ENCODE measurements at regions not wholly inside any gene's neighbourhood (a gene's known extent, or its start where the extent isn't known, plus 50 kb on each side); places are given as distances from the start of the nearest gene placed in this dataset.

DNA sequence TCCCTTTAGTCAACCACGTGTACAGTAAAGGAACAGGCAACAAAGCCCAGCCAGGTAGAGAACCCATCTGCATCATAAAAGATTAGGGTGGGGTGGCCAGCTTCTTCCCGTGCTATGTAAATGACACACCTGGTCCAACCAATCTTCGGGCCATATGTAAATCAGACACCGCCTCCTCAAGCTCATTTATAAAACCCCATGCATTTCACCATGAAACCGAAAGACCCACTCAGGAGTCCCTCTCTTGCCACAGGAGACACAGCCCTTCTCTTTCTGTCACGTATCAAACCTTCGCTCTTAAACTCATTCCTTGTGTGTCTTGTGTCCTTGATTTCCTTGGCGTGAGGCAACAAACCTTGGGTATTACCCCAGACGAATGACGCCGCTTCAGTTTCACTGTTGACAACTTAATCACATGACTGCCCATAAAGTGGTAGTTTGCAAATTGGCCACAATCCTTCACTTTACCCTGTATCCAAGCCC, 59.8 kb upstream of the TBPL2 start:
- ATAC-seq (no peak), DNase-seq (no peak)
- Mint-ChIP-seq H3K36me3 (no peaks in the 10 kb centered on the region), H3K27ac (no peak overlapping the region), H3K4me3 (no peak overlapping the region), H3K27me3 (peaks cover 5 to 37% (median 18%) of the 10 kb centered on the region in 5 donors), H3K4me1 (no peaks in the 10 kb centered on the region), H3K9me3 (peaks cover 0 to 5% (median 0%) of the 10 kb centered on the region in 9 donors)
- POLR2A ChIA-PET = no interaction called here

DNA sequence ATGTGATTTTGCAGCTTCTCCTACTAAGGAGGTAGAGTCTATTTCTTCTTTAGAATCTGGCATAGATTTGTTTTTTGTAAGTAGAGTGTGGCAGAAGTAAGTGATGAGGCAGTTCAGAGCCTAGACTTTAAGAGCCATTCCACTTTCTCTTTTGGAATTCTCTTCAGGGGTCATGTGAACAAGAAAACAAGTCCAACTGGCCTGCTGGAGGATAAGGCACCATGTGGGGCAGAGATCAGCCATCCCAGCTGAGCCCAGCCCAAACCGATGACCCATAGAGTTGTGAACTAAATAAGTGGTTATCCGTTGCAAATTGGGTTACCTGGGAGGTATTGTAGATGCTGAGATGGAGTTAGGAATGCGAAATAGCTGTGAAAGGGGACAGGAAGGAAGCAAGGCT, 60.3 kb upstream of the TBPL2 start:
- Mint-ChIP-seq H3K9me3 (peaks cover 0 to 5% (median 0%) of the 10 kb centered on the region in 9 donors), H3K36me3 (no peaks in the 10 kb centered on the region), H3K27me3 (peaks cover 5 to 33% (median 16%) of the 10 kb centered on the region in 5 donors), H3K27ac (no peak overlapping the region), H3K4me3 (no peak overlapping the region), H3K4me1 (no peaks in the 10 kb centered on the region)
- POLR2A ChIA-PET = no interaction called here
- ATAC-seq (no peak), DNase-seq (no peak)

DNA sequence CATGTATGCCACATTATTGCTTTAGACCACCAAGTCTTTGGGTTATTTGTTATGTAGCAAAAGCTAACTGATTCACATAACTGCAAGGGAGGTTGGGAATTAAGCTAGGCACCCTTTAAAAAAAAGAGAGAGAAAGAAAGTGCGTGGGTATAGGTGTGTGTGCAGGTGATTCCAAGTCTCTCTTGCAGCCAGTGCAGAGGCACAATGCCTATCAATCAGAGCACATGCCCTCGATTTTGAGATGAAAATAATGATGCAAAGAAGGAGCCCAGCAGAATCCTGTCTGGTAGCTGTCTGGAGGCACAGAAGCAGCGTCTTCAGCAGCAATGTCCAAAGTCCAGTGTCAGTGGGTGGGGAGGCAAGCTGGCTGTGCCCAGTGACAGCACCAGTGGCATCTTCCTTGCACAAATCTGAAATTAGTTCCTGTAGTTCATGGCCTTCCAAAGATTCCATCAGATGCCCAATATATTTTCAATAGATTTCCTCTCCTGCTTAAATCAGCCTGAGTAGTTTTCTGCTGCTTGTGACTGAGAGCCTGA, 62.4 kb upstream of the TBPL2 start:
- no peaks in the 10 kb centered on the region for H3K9me3 Mint-ChIP-seq
- H3K36me3 Mint-ChIP-seq = no peaks in the 10 kb centered on the region
- H3K27me3 Mint-ChIP-seq = peaks cover 5 to 24% (median 10%) of the 10 kb centered on the region in 5 donors
- DNase-seq (no peak), ATAC-seq (no peak)
- H3K4me1 Mint-ChIP-seq = no peaks in the 10 kb centered on the region
- H3K27ac Mint-ChIP-seq = no peak overlapping the region
- no peak overlapping the region for H3K4me3 Mint-ChIP-seq
- POLR2A ChIA-PET = no interaction called here

DNA sequence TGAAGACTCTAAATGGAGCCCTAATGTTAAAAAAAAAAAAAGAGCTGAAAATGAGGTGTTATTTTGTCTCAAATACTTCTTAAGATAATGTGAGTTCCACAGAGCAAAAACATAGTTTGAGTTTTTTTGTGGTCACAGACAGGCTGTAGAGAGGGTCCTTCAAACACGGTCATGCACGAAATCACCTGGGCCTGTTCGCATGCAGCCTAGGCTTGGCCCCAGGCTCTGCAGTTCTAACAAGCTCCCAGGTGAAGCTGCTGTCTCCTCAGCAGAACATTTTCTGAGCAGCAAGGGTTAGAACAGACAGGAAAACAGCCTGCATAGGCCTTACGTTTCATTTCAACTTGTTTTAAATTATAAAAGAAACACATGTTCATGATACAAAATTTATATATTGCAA, 65.4 kb upstream of the TBPL2 start:
- ATAC-seq = no peak
- H3K27ac Mint-ChIP-seq = no peak overlapping the region
- POLR2A ChIA-PET = no interaction called here

DNA sequence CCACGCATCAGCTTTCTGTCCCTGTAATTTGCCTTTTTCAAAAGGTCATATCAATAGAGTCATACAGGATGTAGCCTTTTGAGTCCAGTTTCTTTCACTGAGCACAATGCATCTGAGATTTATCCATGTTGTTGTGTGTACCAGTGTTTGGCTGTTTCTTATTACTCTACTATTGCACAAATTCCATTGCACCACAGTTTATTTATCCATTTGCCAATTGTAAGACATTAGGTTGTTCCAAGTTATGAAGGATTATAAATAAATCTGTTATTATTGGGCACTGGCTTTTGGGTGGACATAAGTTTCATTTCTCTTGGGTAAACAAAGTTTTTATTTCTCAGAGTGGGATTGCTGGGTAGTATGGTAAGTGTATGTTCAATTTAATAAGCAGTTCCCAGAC, 68.3 kb upstream of the TBPL2 start:
- Mint-ChIP-seq H3K27me3 (peaks cover 0 to 1% (median 0%) of the 10 kb centered on the region in 5 donors), H3K4me3 (no peak overlapping the region), H3K36me3 (peaks cover 0 to 4% (median 3%) of the 10 kb centered on the region in 3 donors), H3K9me3 (peaks cover 0 to 9% (median 0%) of the 10 kb centered on the region in 9 donors), H3K4me1 (no peaks in the 10 kb centered on the region), H3K27ac (no peak overlapping the region)
- DNase-seq (no peak), ATAC-seq (no peak)
- POLR2A ChIA-PET = no interaction called here

More for the DNA sequence above, 65.4 kb upstream of the TBPL2 start:
- Mint-ChIP-seq H3K9me3 (peaks cover 0 to 4% (median 0%) of the 10 kb centered on the region in 9 donors), H3K4me1 (no peaks in the 10 kb centered on the region), H3K36me3 (peaks cover 0 to 3% (median 0%) of the 10 kb centered on the region in 3 donors), H3K4me3 (no peak overlapping the region), H3K27me3 (peaks cover under 1 to 6% (median 2%) of the 10 kb centered on the region in 5 donors)
- DNase-seq = no peak

DNA sequence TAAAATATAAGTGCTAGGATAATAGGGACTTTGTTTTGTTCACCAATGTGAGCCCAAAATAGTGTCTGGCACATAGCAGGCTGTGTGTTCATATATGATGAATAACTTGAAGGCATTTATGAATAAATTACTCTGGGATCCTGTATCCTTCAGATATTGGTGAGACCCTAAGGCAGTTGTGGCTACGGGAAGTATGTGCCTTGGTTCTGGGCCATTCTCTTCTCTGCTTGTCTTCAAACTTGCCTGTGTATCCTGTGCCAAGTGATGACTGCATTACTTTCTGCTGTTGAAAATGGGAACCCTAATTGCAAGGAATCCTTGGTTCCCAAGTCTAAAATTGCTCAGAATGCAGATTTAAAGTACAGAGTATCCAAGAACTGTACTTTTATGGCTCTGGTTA, 67.6 kb upstream of the KTN1 start:
- Mint-ChIP-seq H3K4me3 (no peak overlapping the region), H3K36me3 (peaks cover 0 to 4% (median 3%) of the 10 kb centered on the region in 3 donors), H3K27ac (no peak overlapping the region), H3K4me1 (no peaks in the 10 kb centered on the region), H3K27me3 (peaks cover 0 to 1% (median 0%) of the 10 kb centered on the region in 5 donors), H3K9me3 (peaks cover 0 to 9% (median 0%) of the 10 kb centered on the region in 9 donors)
- POLR2A ChIA-PET = no interaction called here
- ATAC-seq (no peak), DNase-seq (no peak)

DNA sequence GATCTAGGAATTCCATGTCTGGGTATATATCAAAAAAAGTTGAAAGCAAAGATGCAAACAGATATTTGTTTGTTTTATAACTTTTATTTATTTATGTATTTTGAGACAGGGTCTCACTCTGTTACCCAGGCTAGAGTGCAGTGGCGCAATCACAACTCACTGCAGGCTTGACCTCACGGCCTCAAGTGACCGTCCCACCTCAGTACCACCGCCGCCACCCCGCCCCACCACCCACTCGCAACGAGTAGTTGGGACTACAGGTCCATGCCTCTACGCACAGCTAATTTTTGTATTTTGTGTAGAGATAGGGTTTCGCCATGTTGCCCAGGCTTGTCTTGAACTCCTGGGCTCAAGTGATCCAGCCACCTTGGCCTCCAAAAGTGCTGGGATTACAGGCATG, 66.5 kb upstream of the KTN1 start:
- peaks cover 0 to 9% (median 0%) of the 10 kb centered on the region in 9 donors for H3K9me3 Mint-ChIP-seq
- H3K36me3 Mint-ChIP-seq = peaks cover 0 to 4% (median 3%) of the 10 kb centered on the region in 3 donors
- no peak overlapping the region for H3K27ac Mint-ChIP-seq
- no peak overlapping the region for H3K4me3 Mint-ChIP-seq
- DNase-seq (no peak), ATAC-seq (no peak)
- H3K27me3 Mint-ChIP-seq = peaks cover 0 to 1% (median 0%) of the 10 kb centered on the region in 5 donors
- no peaks in the 10 kb centered on the region for H3K4me1 Mint-ChIP-seq
- POLR2A ChIA-PET = no interaction called here

DNA sequence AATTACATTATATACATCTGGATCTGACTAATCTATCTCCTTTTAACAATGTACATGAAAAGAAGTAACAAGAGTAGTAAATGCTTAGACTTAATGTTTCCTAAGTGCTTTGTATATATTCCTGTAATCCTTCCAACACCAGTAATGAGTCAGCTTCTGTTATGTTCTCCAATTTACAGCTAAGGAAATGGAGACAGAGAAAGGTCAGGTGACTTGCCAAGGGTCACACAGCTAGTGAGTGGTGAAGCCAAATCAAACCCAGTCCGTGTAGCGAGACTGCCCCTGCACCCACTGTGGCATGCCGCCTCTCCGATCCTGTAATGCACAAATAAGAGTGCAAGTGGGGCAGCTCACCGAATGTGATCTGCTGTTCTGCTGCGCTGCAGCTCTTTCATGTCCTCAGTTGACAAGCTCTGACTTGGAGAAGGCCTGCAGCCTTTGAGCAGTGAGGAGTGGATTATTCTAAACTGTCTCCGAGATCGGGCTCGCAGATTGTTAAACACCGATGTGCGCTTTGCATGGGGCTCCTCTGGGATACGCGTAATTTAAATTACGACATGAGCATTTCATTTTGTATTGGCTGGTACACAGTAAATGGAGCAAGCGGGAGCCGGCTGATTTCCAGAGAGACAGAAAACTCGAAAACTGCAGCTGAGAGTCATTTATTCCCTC, 65.1 kb upstream of the KTN1 start:
- no peaks in the 10 kb centered on the region for H3K4me1 Mint-ChIP-seq
- no peak for ATAC-seq
- H3K27me3 Mint-ChIP-seq = peaks cover 0 to 1% (median 0%) of the 10 kb centered on the region in 5 donors
- H3K4me3 Mint-ChIP-seq = no peak overlapping the region
- H3K9me3 Mint-ChIP-seq = peaks cover 0 to 9% (median 0%) of the 10 kb centered on the region in 9 donors
- POLR2A ChIA-PET = interaction anchor here (0.5 kb wide), 1 partner anchor 1025 kb away, joined by 3 read pairs; no protein-coding TSS in a partner anchor
- H3K36me3 Mint-ChIP-seq = peaks cover 0 to 4% (median 3%) of the 10 kb centered on the region in 3 donors
- no peak for DNase-seq
- no peak overlapping the region for H3K27ac Mint-ChIP-seq

DNA sequence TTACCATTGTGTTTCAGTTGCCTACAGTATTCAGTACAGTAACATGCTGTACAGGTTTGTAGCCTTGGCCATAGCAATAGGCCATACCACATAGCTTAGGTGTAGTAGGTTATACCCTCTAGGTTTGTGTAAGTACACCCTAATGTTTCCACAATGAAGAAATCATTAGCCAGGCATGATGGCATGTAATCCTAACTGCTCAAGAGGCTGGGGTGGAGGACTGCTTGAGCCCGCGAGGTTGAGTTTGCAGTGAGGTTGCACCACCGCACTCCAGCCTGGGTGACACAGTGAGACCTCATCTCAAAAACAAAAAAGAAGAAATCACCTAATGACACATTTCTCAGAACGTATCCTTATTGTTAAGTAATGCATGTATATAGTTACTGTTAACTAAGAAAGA, 63.2 kb upstream of the KTN1 start:
- Mint-ChIP-seq H3K36me3 (peaks cover 0 to 5% (median 0%) of the 10 kb centered on the region in 3 donors), H3K4me3 (no peak overlapping the region), H3K9me3 (peaks cover 0 to 4% (median 0%) of the 10 kb centered on the region in 9 donors), H3K27me3 (peaks cover 0 to 1% (median 0%) of the 10 kb centered on the region in 5 donors), H3K27ac (no peak overlapping the region), H3K4me1 (no peaks in the 10 kb centered on the region)
- DNase-seq (no peak), ATAC-seq (no peak)
- POLR2A ChIA-PET = no interaction called here

DNA sequence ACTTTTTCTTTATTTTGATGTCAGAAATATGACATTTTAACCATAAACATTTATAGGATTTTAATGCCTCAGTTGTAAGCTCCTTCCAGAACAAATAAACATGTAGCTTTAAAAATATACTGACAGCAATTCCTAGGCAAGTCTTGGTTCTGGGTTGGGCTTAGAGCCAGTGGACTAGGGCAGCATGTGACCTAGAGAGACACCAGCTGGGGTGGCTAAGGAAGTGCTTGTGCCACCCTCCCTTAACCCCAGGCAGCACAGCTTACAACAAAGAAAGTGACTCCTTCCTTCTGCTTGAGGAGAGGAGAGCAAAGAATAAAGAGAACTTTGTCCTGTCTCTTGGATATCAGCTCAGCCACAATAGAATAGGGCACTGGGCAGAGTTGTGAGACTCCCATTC, 61.6 kb upstream of the KTN1 start:
- H3K27ac Mint-ChIP-seq = no peak overlapping the region
- H3K4me1 Mint-ChIP-seq = no peaks in the 10 kb centered on the region
- H3K4me3 Mint-ChIP-seq = no peak overlapping the region
- H3K36me3 Mint-ChIP-seq = peaks cover 0 to 8% (median 0%) of the 10 kb centered on the region in 3 donors
- POLR2A ChIA-PET = no interaction called here
- ATAC-seq = no peak
- H3K9me3 Mint-ChIP-seq = peaks cover 0 to 6% (median 2%) of the 10 kb centered on the region in 9 donors
- DNase-seq = no peak
- peaks cover 0 to 1% (median 0%) of the 10 kb centered on the region in 5 donors for H3K27me3 Mint-ChIP-seq

DNA sequence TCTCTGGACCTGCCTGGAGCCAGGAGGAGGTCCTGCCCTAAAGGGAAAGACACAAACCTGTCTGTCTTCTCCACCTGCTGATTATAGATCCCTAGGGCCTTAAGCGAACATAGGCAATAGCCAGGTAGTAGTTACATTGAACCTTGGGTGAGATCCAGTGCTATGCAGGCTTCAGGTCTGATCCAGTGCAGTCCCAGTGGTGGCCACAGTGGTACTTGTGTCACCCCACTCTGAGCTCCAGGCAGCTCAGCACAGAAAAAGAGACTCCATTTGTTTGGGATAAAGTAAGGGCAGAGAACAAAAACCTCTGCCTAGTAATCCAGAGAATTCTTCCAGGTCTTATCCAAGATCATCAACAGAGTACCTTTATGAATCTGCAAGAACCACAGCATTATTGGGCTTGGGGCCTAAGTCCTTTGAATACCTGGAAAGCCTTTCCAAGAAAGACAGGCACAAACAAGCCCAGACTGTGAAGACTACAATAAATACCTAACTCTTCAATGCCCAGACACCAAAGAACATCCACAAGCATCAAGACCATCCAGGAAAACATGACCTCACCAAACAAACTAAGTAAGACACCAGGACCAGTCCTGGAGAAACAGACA, 60.4 kb upstream of the KTN1 start:
- H3K4me1 Mint-ChIP-seq = no peaks in the 10 kb centered on the region
- H3K9me3 Mint-ChIP-seq = peaks cover 0 to 6% (median 2%) of the 10 kb centered on the region in 9 donors
- POLR2A ChIA-PET = no interaction called here
- ATAC-seq (no peak), DNase-seq (no peak)
- no peak overlapping the region for H3K4me3 Mint-ChIP-seq
- no peaks in the 10 kb centered on the region for H3K27me3 Mint-ChIP-seq
- peaks cover 0 to 8% (median 0%) of the 10 kb centered on the region in 3 donors for H3K36me3 Mint-ChIP-seq
- H3K27ac Mint-ChIP-seq = no peak overlapping the region

DNA sequence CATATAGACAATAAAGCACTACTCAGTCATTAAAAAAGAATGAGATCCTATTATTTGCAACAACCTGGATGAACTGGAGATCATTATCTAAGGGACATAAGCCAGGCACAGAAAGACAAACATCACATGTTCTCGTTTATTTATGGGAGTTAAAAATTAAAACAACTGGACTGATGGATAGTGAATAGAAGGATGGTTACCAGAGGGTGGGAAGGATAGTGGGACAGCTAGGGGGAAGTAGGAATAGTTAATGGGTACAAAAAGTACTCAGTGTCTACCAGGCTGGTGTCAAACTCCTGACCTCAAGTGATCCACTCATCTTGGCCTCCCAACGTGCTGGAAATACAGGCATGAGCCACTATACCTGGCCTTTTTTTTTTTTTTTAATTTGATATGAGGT, 56.7 kb upstream of the KTN1 start:
- H3K4me3 Mint-ChIP-seq = no peak overlapping the region
- POLR2A ChIA-PET = no interaction called here
- peaks cover 0 to 2% (median 0%) of the 10 kb centered on the region in 5 donors for H3K27me3 Mint-ChIP-seq
- no peak for ATAC-seq
- no peak for DNase-seq
- H3K27ac Mint-ChIP-seq = no peak overlapping the region
- H3K4me1 Mint-ChIP-seq = no peaks in the 10 kb centered on the region
- H3K36me3 Mint-ChIP-seq = peaks cover 0 to 8% (median 0%) of the 10 kb centered on the region in 3 donors
- H3K9me3 Mint-ChIP-seq = peaks cover 0 to 6% (median 2%) of the 10 kb centered on the region in 9 donors
